Cardiac muscle cell (in vitro differentiated cells and primary cell): ENCODE measurements at regions not wholly inside any gene's neighbourhood (a gene's known extent, or its start where the extent isn't known, plus 50 kb on each side); places are given as distances from the start of the nearest gene placed in this dataset.

ENCODE experiments used
- DNase-seq, 2 donors: peaks; one replicate each; pipeline versions ENCODE4 v3.0.0 to v3.0.0-alpha.2; 2010 to 2017; ENCODE audit warnings: low read depth in 1 of 2, low spot score in 1 of 2
- H3K27ac ChIP-seq: fragments of 200-600 bp; sonication (generic); 2 replicates; pipeline ENCODE4 v1.5.1; 2016
- H3K27me3 ChIP-seq: fragments of 200-600 bp; sonication (generic); 2 replicates; pipeline ENCODE4 v1.6.0; 2016; ENCODE audit warnings: control low read depth
- H3K36me3 ChIP-seq: fragments of 200-600 bp; sonication (generic); 2 replicates; pipeline ENCODE4 v1.5.1; 2016; ENCODE audit warnings: control low read depth
- H3K4me1 ChIP-seq: fragments of 200-600 bp; sonication (generic); 2 replicates; pipeline ENCODE4 v1.8.1; 2017; ENCODE audit warnings: low read depth, mild to moderate bottlenecking, mixed run types
- H3K4me3 ChIP-seq: fragments of 200-600 bp; sonication (generic); 2 replicates; pipeline ENCODE4 v1.5.1; 2016; ENCODE audit warnings: mild to moderate bottlenecking
- H3K9me3 ChIP-seq: fragments of 200-600 bp; sonication (generic); 2 replicates; pipeline ENCODE4 v1.5.1; 2017; ENCODE audit warnings: low read depth, mild to moderate bottlenecking, control low read depth
- TF ChIP-seq, protein P1 (sequence below): IDR thresholded peaks from 2 replicates; pipeline ENCODE4 v1.5.1; 2012; ENCODE audit warnings: low read depth, mild to moderate bottlenecking, low read length

DNA sequence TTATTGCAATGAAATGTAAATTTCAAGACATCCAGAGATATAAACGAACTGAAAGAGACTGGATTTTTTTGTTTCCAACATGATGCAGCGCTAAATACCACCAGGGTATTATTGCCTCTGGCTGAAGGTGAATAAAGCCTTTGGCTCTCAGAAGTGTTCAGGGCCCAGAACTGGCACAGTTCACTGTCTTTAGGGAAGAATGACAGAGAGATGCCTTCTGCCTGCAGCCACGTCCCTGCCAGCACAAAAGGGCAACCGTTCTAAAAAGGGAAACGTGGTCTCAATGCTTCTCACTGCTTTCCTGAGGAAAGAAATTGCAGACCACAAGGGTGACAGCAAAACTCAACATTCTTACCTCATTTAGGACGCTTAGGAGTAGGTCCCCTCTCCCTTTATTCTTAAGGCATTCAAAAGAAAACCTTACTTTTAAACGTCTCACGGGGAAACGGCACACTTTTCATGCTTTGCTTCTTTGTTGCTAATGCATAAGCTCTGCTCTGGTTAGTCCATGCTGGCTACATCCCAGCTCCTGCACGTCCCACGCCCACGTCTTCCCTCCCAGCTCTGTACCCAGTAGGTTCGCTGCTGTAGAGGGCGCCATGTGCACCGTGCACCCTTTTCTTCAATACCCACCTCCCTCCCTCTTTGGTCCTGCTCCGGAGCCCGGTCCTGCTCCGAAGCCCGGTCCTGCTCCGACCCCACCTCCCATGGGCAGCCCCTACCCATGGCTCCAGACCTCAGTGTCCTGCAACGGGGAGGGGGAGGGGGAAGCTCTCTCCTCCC lies 171.0 kb downstream of the HRH4 start:
- peaks cover 7% of the 10 kb centered on the region for H3K4me1 ChIP-seq
- TF ChIP-seq, protein P1, sequence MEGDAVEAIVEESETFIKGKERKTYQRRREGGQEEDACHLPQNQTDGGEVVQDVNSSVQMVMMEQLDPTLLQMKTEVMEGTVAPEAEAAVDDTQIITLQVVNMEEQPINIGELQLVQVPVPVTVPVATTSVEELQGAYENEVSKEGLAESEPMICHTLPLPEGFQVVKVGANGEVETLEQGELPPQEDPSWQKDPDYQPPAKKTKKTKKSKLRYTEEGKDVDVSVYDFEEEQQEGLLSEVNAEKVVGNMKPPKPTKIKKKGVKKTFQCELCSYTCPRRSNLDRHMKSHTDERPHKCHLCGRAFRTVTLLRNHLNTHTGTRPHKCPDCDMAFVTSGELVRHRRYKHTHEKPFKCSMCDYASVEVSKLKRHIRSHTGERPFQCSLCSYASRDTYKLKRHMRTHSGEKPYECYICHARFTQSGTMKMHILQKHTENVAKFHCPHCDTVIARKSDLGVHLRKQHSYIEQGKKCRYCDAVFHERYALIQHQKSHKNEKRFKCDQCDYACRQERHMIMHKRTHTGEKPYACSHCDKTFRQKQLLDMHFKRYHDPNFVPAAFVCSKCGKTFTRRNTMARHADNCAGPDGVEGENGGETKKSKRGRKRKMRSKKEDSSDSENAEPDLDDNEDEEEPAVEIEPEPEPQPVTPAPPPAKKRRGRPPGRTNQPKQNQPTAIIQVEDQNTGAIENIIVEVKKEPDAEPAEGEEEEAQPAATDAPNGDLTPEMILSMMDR = no peak
- H3K27ac ChIP-seq = no peak overlapping the region
- no peaks in the 10 kb centered on the region for H3K9me3 ChIP-seq
- H3K36me3 ChIP-seq = no peaks in the 10 kb centered on the region
- no peak for DNase-seq
- no peak overlapping the region for H3K4me3 ChIP-seq
- no peaks in the 10 kb centered on the region for H3K27me3 ChIP-seq

DNA sequence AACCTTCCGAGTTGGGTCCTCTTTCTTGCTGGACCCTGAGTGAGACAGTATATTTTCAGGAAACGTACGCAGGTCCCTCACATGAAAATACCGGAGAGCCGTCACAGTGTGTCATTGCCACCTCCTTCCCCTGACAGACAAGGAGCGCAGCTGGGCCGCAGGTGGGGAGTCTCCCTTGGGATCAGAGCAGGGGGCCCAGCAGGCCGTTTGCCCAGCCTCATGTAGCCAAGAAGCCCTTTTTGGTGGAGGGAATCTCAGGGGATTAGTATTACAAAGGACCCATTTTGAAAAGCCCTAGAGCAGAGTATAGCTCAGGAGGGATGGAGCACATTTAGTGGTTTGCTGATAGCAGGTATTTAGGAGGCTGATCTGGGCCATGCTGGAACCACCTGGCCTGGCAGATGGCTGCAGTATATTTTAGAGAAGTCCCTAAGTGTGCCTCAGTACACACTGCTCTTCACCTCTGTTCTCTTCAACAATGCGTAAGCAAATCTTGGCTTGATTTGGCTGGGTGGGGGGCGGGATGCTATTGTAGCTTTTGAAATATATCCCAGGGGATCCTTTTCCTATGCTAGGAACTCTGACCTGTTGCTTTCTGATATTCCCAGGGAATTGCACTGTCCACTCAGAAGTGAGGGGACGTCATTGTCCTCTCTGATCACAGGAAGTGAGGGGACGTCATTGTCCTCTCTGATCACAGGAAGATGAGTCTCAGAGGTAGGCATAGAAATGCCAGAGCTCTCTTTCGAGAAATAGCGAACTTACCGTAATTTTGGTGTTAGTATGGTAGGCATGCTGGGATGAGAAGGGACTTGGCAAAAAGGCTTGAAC lies 171.9 kb downstream of the HRH4 start:
- no peaks in the 10 kb centered on the region for H3K9me3 ChIP-seq
- peaks cover 7% of the 10 kb centered on the region for H3K4me1 ChIP-seq
- no peaks in the 10 kb centered on the region for H3K27me3 ChIP-seq
- H3K4me3 ChIP-seq = no peak overlapping the region
- TF ChIP-seq, protein P1 = no peak
- H3K36me3 ChIP-seq = no peaks in the 10 kb centered on the region
- H3K27ac ChIP-seq = no peak overlapping the region
- no peak for DNase-seq

DNA sequence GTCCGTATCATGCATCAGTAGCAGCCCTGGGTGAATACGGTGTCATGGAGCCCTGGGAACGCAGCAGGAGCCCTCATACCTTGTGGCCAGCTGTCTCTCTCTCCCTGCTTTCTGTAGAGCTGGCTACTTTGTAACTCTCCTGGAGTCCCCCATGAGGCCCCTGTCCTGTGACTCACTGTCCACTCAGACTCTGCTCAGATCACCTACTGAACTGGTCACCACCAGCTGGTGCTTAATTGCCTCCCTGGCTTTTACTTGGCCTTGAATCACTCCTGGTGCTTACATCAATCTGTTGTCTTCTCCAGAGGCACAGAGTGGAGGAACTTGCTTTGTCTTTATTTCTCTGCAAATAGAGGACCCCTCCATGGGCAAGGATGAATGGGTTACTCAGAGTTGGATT lies 172.7 kb downstream of the HRH4 start:
- H3K9me3 ChIP-seq = no peaks in the 10 kb centered on the region
- H3K27me3 ChIP-seq = no peaks in the 10 kb centered on the region
- no peak for DNase-seq
- TF ChIP-seq, protein P1 = no peak
- H3K36me3 ChIP-seq = no peaks in the 10 kb centered on the region
- no peak overlapping the region for H3K4me3 ChIP-seq
- H3K27ac ChIP-seq = no peak overlapping the region
- peaks cover 7% of the 10 kb centered on the region for H3K4me1 ChIP-seq

GRCh38 chr18:24649571-24649970 lies 189.1 kb downstream of the HRH4 start:
- TF ChIP-seq, protein P1 = no peak

GRCh38 chr18:24651434-24651833 lies 191.0 kb downstream of the HRH4 start:
- no peaks in the 10 kb centered on the region for H3K4me1 ChIP-seq
- TF ChIP-seq, protein P1 = no peak
- no peak overlapping the region for H3K27ac ChIP-seq
- no peak overlapping the region for H3K4me3 ChIP-seq
- no peaks in the 10 kb centered on the region for H3K27me3 ChIP-seq
- H3K9me3 ChIP-seq = no peaks in the 10 kb centered on the region
- no peak for DNase-seq
- no peaks in the 10 kb centered on the region for H3K36me3 ChIP-seq

More at GRCh38 chr18:24649571-24649970, 189.1 kb downstream of the HRH4 start:
- no peak overlapping the region for H3K4me3 ChIP-seq
- H3K36me3 ChIP-seq = no peaks in the 10 kb centered on the region
- no peak overlapping the region for H3K27ac ChIP-seq
- no peak for DNase-seq
- no peaks in the 10 kb centered on the region for H3K9me3 ChIP-seq
- no peaks in the 10 kb centered on the region for H3K27me3 ChIP-seq
- H3K4me1 ChIP-seq = no peaks in the 10 kb centered on the region
